Neural progenitor cell (in vitro differentiated cells): ENCODE measurements at regions not wholly inside any gene's neighbourhood (a gene's known extent, or its start where the extent isn't known, plus 50 kb on each side); places are given as distances from the start of the nearest gene placed in this dataset.

Experiments
- DNase-seq: peaks from one replicate; pipeline ENCODE4 v3.0.0-alpha.2; 2016; ENCODE audit warnings: low spot score
- H2AFZ ChIP-seq: fragments of 200-600 bp; sonication (generic); replicated peaks from 2 replicates; pipeline ENCODE4 v1.6.1; 2016; ENCODE audit warnings: antibody characterized with exemption
- H3F3A ChIP-seq: fragments of 200-600 bp; sonication (generic); 2 replicates; pipeline ENCODE4 v1.6.1; 2016; ENCODE audit warnings: antibody characterized with exemption, low read depth
- H3K27ac ChIP-seq: fragments of 200-600 bp; sonication (generic); 2 replicates; pipeline ENCODE4 v1.5.1; 2016; ENCODE audit warnings: mild to moderate bottlenecking
- H3K27me3 ChIP-seq: fragments of 200-600 bp; sonication (generic); 2 replicates; pipeline ENCODE4 v1.6.1; 2016; ENCODE audit warnings: mild to moderate bottlenecking, moderate library complexity
- H3K36me3 ChIP-seq: fragments of 200-600 bp; sonication (generic); 2 replicates; pipeline ENCODE4 v1.5.1; 2016
- H3K4me1 ChIP-seq: fragments of 200-600 bp; sonication (generic); 2 replicates; pipeline ENCODE4 v1.6.1; 2016; ENCODE audit warnings: mixed run types
- H3K4me2 ChIP-seq: fragments of 200-600 bp; sonication (generic); 2 replicates; pipeline ENCODE4 v1.6.1; 2016
- H3K4me3 ChIP-seq: fragments of 200-600 bp; sonication (generic); 2 replicates; pipeline ENCODE4 v1.5.1; 2016
- H3K79me2 ChIP-seq: fragments of 200-600 bp; sonication (generic); 2 replicates; pipeline ENCODE4 v1.6.1; 2016; ENCODE audit warnings: low read depth
- H3K9ac ChIP-seq: fragments of 200-600 bp; sonication (generic); 2 replicates; pipeline ENCODE4 v1.6.1; 2016
- H3K9me3 ChIP-seq: fragments of 200-600 bp; sonication (generic); 2 replicates; pipeline ENCODE4 v1.5.1; 2016; ENCODE audit warnings: low read depth
- H4K20me1 ChIP-seq: fragments of 200-600 bp; sonication (generic); 2 replicates; pipeline ENCODE4 v1.6.1; 2016; ENCODE audit warnings: low read depth
- H3K27ac Mint-ChIP-seq: 3 replicates; pipeline ENCODE4 v1.8.0; 2021; ENCODE audit warnings: mixed read lengths
- H3K27me3 Mint-ChIP-seq: 2 replicates; pipeline ENCODE4 v1.8.0; 2022; ENCODE audit warnings: low read depth, mild to moderate bottlenecking, inconsistent platforms, moderate library complexity, mixed read lengths; ENCODE audit not compliant: insufficient read depth
- H3K36me3 Mint-ChIP-seq: 3 replicates; pipeline ENCODE4 v1.8.0; 2021; ENCODE audit warnings: mixed read lengths
- H3K4me1 Mint-ChIP-seq: 3 replicates; pipeline ENCODE4 v1.8.0; 2021; ENCODE audit warnings: mixed read lengths
- H3K4me3 Mint-ChIP-seq: 3 replicates; pipeline ENCODE4 v1.8.0; 2021; ENCODE audit warnings: mild to moderate bottlenecking, moderate library complexity, mixed read lengths
- H3K9me3 Mint-ChIP-seq: 3 replicates; pipeline ENCODE4 v1.8.0; 2020; ENCODE audit warnings: mixed read lengths
- EZH2 ChIP-seq: fragments of 200-600 bp; sonication (generic); IDR thresholded peaks from 2 replicates; pipeline ENCODE4 v1.6.1; 2017; ENCODE audit warnings: antibody characterized with exemption, mild to moderate bottlenecking, moderate library complexity
- EZH2phosphoT487 ChIP-seq: fragments of 200-600 bp; sonication (generic); IDR thresholded peaks from 2 replicates; pipeline ENCODE4 v1.6.1; 2017; ENCODE audit warnings: antibody characterized with exemption
- TF ChIP-seq, protein P1 (sequence below): fragments of 200-600 bp; sonication (generic); IDR thresholded peaks from 2 replicates; pipeline ENCODE4 v1.5.1; 2017; ENCODE audit warnings: antibody characterized with exemption, mild to moderate bottlenecking

DNA sequence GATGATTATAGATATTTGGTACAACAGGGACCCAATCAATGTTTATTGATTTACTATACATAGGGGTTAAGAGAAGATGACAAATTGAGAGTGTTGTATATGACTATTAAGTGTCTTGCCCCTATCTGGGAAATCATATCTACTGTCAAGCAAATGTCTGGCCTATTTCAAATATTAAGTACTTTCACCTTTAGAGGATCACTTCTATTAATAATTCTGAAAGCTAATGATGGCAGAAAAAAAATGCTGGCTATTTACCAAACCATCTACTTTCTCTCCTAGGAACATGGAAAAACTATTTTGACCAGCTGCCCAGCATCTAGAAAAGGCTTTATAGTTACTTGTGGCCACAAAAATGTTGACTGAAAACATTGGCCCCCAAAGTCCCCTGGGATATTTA is 632.3 kb upstream of the ZNF385D start:
- Histone ChIP-seq H3K27me3 (no peaks in the 10 kb centered on the region), H3K79me2 (no peaks in the 10 kb centered on the region), H2AFZ (no peak overlapping the region), H3K4me1 (no peaks in the 10 kb centered on the region), H3K9ac (no peak overlapping the region), H4K20me1 (no peaks in the 10 kb centered on the region), H3K4me3 (no peak overlapping the region), H3K4me2 (no peak overlapping the region), H3K36me3 (no peaks in the 10 kb centered on the region), H3F3A (no peaks in the 10 kb centered on the region), H3K27ac (no peak overlapping the region), H3K9me3 (no peaks in the 10 kb centered on the region)
- H3K9me3 Mint-ChIP-seq, result no peaks in the 10 kb centered on the region
- H3K36me3 Mint-ChIP-seq, result no peaks in the 10 kb centered on the region
- no peak overlapping the region for H3K4me3 Mint-ChIP-seq
- no peak overlapping the region for H3K27ac Mint-ChIP-seq
- no peaks in the 10 kb centered on the region for H3K27me3 Mint-ChIP-seq
- no peak for TF ChIP-seq EZH2
- TF ChIP-seq, protein P1, sequence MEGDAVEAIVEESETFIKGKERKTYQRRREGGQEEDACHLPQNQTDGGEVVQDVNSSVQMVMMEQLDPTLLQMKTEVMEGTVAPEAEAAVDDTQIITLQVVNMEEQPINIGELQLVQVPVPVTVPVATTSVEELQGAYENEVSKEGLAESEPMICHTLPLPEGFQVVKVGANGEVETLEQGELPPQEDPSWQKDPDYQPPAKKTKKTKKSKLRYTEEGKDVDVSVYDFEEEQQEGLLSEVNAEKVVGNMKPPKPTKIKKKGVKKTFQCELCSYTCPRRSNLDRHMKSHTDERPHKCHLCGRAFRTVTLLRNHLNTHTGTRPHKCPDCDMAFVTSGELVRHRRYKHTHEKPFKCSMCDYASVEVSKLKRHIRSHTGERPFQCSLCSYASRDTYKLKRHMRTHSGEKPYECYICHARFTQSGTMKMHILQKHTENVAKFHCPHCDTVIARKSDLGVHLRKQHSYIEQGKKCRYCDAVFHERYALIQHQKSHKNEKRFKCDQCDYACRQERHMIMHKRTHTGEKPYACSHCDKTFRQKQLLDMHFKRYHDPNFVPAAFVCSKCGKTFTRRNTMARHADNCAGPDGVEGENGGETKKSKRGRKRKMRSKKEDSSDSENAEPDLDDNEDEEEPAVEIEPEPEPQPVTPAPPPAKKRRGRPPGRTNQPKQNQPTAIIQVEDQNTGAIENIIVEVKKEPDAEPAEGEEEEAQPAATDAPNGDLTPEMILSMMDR, result no peak
- DNase-seq, result no peak
- no peaks in the 10 kb centered on the region for H3K4me1 Mint-ChIP-seq

DNA sequence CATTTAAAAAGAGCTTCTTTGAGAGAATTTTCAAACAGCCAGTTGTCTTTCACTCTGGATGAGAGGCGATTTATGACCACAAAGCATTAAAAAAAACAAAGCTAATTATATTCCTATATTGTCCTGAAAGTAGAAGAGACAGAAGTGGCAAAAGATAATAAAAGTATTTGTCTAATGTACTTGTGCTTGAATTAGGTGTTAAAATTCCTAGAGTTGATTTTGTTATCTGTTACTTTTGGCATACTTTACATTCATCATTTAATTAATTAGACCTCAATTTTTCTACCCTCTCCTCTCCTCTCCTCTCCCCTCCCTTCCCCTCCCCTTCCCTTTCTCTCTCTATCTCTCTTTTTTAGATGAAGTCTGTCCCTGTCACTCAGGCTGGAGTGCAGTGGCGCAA is 635.1 kb upstream of the ZNF385D start:
- Mint-ChIP-seq H3K27ac (no peak overlapping the region), H3K4me3 (no peak overlapping the region), H3K36me3 (no peaks in the 10 kb centered on the region), H3K27me3 (no peaks in the 10 kb centered on the region), H3K9me3 (no peaks in the 10 kb centered on the region), H3K4me1 (no peaks in the 10 kb centered on the region)
- Histone ChIP-seq H3K4me1 (no peaks in the 10 kb centered on the region), H3K4me3 (no peak overlapping the region), H3F3A (no peaks in the 10 kb centered on the region), H3K79me2 (no peaks in the 10 kb centered on the region), H3K4me2 (no peak overlapping the region), H2AFZ (peak overlapping the region; percentile 3), H3K27me3 (peaks cover 10% of the 10 kb centered on the region), H3K9ac (no peak overlapping the region), H3K36me3 (no peaks in the 10 kb centered on the region), H4K20me1 (no peaks in the 10 kb centered on the region), H3K27ac (no peak overlapping the region), H3K9me3 (no peaks in the 10 kb centered on the region)
- TF ChIP-seq EZH2phosphoT487 (no peak), EZH2 (no peak)
- TF ChIP-seq, protein P1, result no peak
- no peak for DNase-seq

DNA sequence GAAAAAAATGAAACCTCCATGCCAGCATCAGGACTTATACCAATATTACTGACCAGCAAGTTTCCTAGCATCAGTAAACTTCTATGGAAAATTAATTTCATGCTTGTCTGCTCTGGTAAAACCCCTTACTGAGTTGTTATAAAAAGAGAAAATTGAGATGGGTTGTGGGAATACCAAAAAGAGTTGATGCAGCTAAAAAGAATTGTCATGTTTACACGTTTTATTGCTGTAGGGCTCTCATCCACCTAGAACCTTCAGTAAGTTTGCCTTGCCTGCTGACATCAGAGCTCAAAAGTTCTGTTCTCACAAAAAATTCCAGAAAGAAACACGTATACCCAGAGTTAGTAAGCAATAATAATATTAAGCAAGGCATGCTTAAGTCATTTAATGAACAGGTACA is 641.3 kb upstream of the ZNF385D start:
- H3F3A ChIP-seq, result no peaks in the 10 kb centered on the region
- Mint-ChIP-seq H3K36me3 (no peaks in the 10 kb centered on the region), H3K27me3 (no peaks in the 10 kb centered on the region), H3K9me3 (peaks cover 2% of the 10 kb centered on the region), H3K4me1 (peaks cover 6% of the 10 kb centered on the region), H3K4me3 (no peak overlapping the region), H3K27ac (no peak overlapping the region)
- H4K20me1 ChIP-seq, result no peaks in the 10 kb centered on the region
- no peak for DNase-seq
- H3K9me3 ChIP-seq, result no peaks in the 10 kb centered on the region
- H2AFZ ChIP-seq, result no peak overlapping the region
- H3K27me3 ChIP-seq, result peaks cover 10% of the 10 kb centered on the region
- H3K4me1 ChIP-seq, result no peaks in the 10 kb centered on the region
- H3K36me3 ChIP-seq, result no peaks in the 10 kb centered on the region
- H3K27ac ChIP-seq, result no peak overlapping the region
- H3K9ac ChIP-seq, result no peak overlapping the region
- no peak overlapping the region for H3K4me2 ChIP-seq
- TF ChIP-seq, protein P1, result no peak
- H3K4me3 ChIP-seq, result no peak overlapping the region
- H3K79me2 ChIP-seq, result no peaks in the 10 kb centered on the region

DNA sequence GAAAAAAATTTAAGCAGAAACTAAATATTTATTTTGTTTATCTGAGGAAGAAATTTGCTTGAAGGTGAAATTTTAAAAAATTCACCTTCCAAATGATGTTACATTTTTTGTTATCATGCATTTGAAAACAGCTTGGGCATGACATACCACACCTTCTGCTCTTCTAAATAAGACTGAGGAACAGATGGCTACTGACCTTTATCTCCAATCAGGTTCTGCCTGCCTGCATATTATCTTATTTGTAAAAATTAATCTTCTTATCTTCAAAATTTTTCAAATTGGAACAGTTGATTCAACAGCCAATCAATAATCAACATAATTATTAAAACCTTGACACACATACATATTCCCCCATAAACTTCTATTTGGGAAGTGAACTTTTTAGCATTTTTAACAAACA is 641.8 kb upstream of the ZNF385D start:
- no peaks in the 10 kb centered on the region for H3K79me2 ChIP-seq
- Mint-ChIP-seq H3K4me1 (peaks cover 6% of the 10 kb centered on the region), H3K27me3 (no peaks in the 10 kb centered on the region), H3K4me3 (no peak overlapping the region), H3K36me3 (no peaks in the 10 kb centered on the region), H3K27ac (no peak overlapping the region), H3K9me3 (peaks cover 2% of the 10 kb centered on the region)
- H3F3A ChIP-seq, result no peaks in the 10 kb centered on the region
- H3K27me3 ChIP-seq, result peaks cover 10% of the 10 kb centered on the region
- H3K4me1 ChIP-seq, result no peaks in the 10 kb centered on the region
- H2AFZ ChIP-seq, result no peak overlapping the region
- no peak overlapping the region for H3K4me3 ChIP-seq
- no peak for TF ChIP-seq EZH2phosphoT487
- TF ChIP-seq, protein P1, result no peak
- no peaks in the 10 kb centered on the region for H3K36me3 ChIP-seq
- no peak overlapping the region for H3K4me2 ChIP-seq
- H3K27ac ChIP-seq, result no peak overlapping the region
- no peaks in the 10 kb centered on the region for H4K20me1 ChIP-seq
- no peak for DNase-seq
- H3K9me3 ChIP-seq, result no peaks in the 10 kb centered on the region
- no peak overlapping the region for H3K9ac ChIP-seq
